OCI-LY7 (cell line): ENCODE measurements at regions not wholly inside any gene's neighbourhood (a gene's known extent, or its start where the extent isn't known, plus 50 kb on each side); places are given as distances from the start of the nearest gene placed in this dataset.

Experiments
- BruUV-seq: library from RNA; stranded (reverse); fragments of 400-500 nt; replicated peaks from 2 replicates; lab custom pipeline; 2021; lab: Mats Ljungman, UMichigan
- CTCF ChIA-PET: fragments of 300-600 bp; sonication (Branson Sonifier 250); formaldehyde crosslinking; loops from one replicate; lab custom pipeline; 2022; ENCODE audit warnings: antibody characterized with exemption; ENCODE audit not compliant: unreplicated experiment; lab: Charles Lee
- POLR2A ChIA-PET: fragments of 300-600 bp; sonication (Branson Sonifier 250); formaldehyde crosslinking; loops from one replicate; lab custom pipeline; 2022; ENCODE audit warnings: antibody characterized with exemption; lab: Charles Lee
- DNase-seq: peaks from one replicate; pipeline ENCODE4 v3.0.0-alpha.2; 2015; ENCODE audit warnings: low spot score
- H2AFZ ChIP-seq: fragments of 200-600 bp; sonication (generic), shearing (Covaris generic); 2 replicates; pipeline ENCODE4 v1.6.1; 2014; ENCODE audit warnings: mild to moderate bottlenecking, antibody characterized with exemption, low read length, moderate library complexity
- H3K27ac ChIP-seq: fragments of 200-600 bp; sonication (generic); 2 replicates; pipeline ENCODE4 v1.5.1; 2014; ENCODE audit warnings: mixed run types, low read depth, mild to moderate bottlenecking, moderate library complexity, low read length, inconsistent platforms; ENCODE audit not compliant: poor library complexity, severe bottlenecking
- H3K36me3 ChIP-seq: fragments of 200-600 bp; sonication (generic); 2 replicates; pipeline ENCODE4 v1.6.1; 2014; ENCODE audit warnings: mild to moderate bottlenecking, antibody characterized with exemption, low read length, moderate library complexity, mixed read lengths; ENCODE audit not compliant: insufficient read depth
- H3K4me1 ChIP-seq: fragments of 200-600 bp; sonication (generic); 2 replicates; pipeline ENCODE4 v1.5.1; 2014; ENCODE audit warnings: mild to moderate bottlenecking, low read length; ENCODE audit not compliant: insufficient read depth, poor library complexity, severe bottlenecking
- H3K4me2 ChIP-seq: fragments of 200-600 bp; sonication (generic); 2 replicates; pipeline ENCODE4 v1.6.1; 2014; ENCODE audit warnings: mild to moderate bottlenecking, low read length
- H3K4me3 ChIP-seq: fragments of 200-600 bp; sonication (generic); 2 replicates; pipeline ENCODE4 v1.5.1; 2014; ENCODE audit warnings: mild to moderate bottlenecking, low read depth, low read length; ENCODE audit not compliant: poor library complexity, severe bottlenecking
- H3K79me2 ChIP-seq: fragments of 200-600 bp; sonication (generic); 2 replicates; pipeline ENCODE4 v1.6.1; 2016; ENCODE audit warnings: low read depth, mild to moderate bottlenecking, low read length, moderate library complexity, mixed read lengths; ENCODE audit not compliant: insufficient read depth
- H3K9me2 ChIP-seq: fragments of 200-600 bp; sonication (generic); 2 replicates; pipeline ENCODE4 v1.6.1; 2016; ENCODE audit warnings: mild to moderate bottlenecking, low read length, mixed read lengths; ENCODE audit not compliant: insufficient read depth
- H3K9me3 ChIP-seq: fragments of 200-600 bp; sonication (generic); 2 replicates; pipeline ENCODE4 v1.6.1; 2014; ENCODE audit warnings: mild to moderate bottlenecking, mixed run types, low read length, mixed read lengths
- H4K20me1 ChIP-seq: fragments of 200-600 bp; sonication (generic); 2 replicates; pipeline ENCODE4 v1.6.1; 2014; ENCODE audit warnings: mild to moderate bottlenecking, antibody characterized with exemption, low read length, moderate library complexity, mixed read lengths; ENCODE audit not compliant: insufficient read depth
- CTCF ChIP-seq: fragments of 200-600 bp; sonication (generic); conservative IDR thresholded peaks from 2 replicates; pipeline ENCODE4 v1.5.1; 2014; ENCODE audit warnings: mild to moderate bottlenecking, antibody characterized with exemption, low read length, moderate library complexity, mixed read lengths
- EZH2phosphoT487 ChIP-seq: fragments of 200-600 bp; sonication (generic); IDR thresholded peaks from 2 replicates; pipeline ENCODE4 v1.6.1; 2018; ENCODE audit warnings: low read depth, borderline replicate concordance, mild to moderate bottlenecking, mixed run types, antibody characterized with exemption, low read length, moderate library complexity, mixed read lengths
- intact Hi-C: fragments of 100-400 bp; cut with micrococcal nuclease; formaldehyde crosslinking; loops from one replicate; pipeline ENCODE4 v1.10.0; 2022; ENCODE audit not compliant: unreplicated experiment

- intact Hi-C loops: no loop called here
- no peaks in the 10 kb centered on the region for H3K36me3 ChIP-seq
- no peak for DNase-seq
- no peak overlapping the region for H3K4me3 ChIP-seq
- BruUV-seq: no TSS peak
- H3K4me1 ChIP-seq: no peaks in the 10 kb centered on the region
- H4K20me1 ChIP-seq: no peaks in the 10 kb centered on the region
- CTCF ChIA-PET: no interaction called here
- H3K4me2 ChIP-seq: no peak overlapping the region
- no peak overlapping the region for H3K27ac ChIP-seq
- no peaks in the 10 kb centered on the region for H3K79me2 ChIP-seq
- no peaks in the 10 kb centered on the region for H3K9me2 ChIP-seq
- POLR2A ChIA-PET: no interaction called here
- TF ChIP-seq CTCF (no peak), EZH2phosphoT487 (no peak)
- H3K9me3 ChIP-seq: no peaks in the 10 kb centered on the region
- H2AFZ ChIP-seq: no peak overlapping the region
Observed at GRCh38 chr12:73531752-73532151, 1005.9 kb upstream of the ATXN7L3B start.

GRCh38 chr12:73547421-73547820 is 990.2 kb upstream of the ATXN7L3B start:
- intact Hi-C loops: no loop called here
- POLR2A ChIA-PET: no interaction called here
- CTCF ChIA-PET: no interaction called here
- Histone ChIP-seq H3K9me3 (no peaks in the 10 kb centered on the region), H2AFZ (no peak overlapping the region), H3K4me2 (no peak overlapping the region), H3K4me3 (no peak overlapping the region), H3K36me3 (no peaks in the 10 kb centered on the region), H3K4me1 (no peaks in the 10 kb centered on the region), H3K79me2 (no peaks in the 10 kb centered on the region), H3K9me2 (no peaks in the 10 kb centered on the region), H3K27ac (no peak overlapping the region), H4K20me1 (no peaks in the 10 kb centered on the region)
- TF ChIP-seq CTCF (no peak), EZH2phosphoT487 (no peak)
- DNase-seq: no peak
- BruUV-seq: no TSS peak

- H3K9me3 ChIP-seq: no peaks in the 10 kb centered on the region
- BruUV-seq: no TSS peak
- H2AFZ ChIP-seq: no peak overlapping the region
- no peak for TF ChIP-seq EZH2phosphoT487
- no peak for TF ChIP-seq CTCF
- H3K27ac ChIP-seq: no peak overlapping the region
- no peaks in the 10 kb centered on the region for H3K4me1 ChIP-seq
- intact Hi-C loops: no loop called here
- POLR2A ChIA-PET: no interaction called here
- H3K4me3 ChIP-seq: no peak overlapping the region
- H3K9me2 ChIP-seq: no peaks in the 10 kb centered on the region
- CTCF ChIA-PET: no interaction called here
- H4K20me1 ChIP-seq: no peaks in the 10 kb centered on the region
- H3K36me3 ChIP-seq: no peaks in the 10 kb centered on the region
- H3K79me2 ChIP-seq: no peaks in the 10 kb centered on the region
- DNase-seq: no peak
- no peak overlapping the region for H3K4me2 ChIP-seq
Observed at GRCh38 chr12:73585136-73585535, 952.5 kb upstream of the ATXN7L3B start.
